ENCODE measurements at regions not wholly inside any gene's neighbourhood (a gene's known extent, or its start where the extent isn't known, plus 50 kb on each side); places are given as distances from the start of the nearest gene placed in this dataset.
"Not testable (repeated sequence)": the region's sequence is repeated elsewhere in the genome, so short reads cannot be mapped to it uniquely, and the experiment has no call there.

- ATAC-seq (no peak), FAIRE-seq (no peak), DNase-seq (ENCODE audit: low read depth, low spot score) (no peak)
- Histone ChIP-seq H4K20me1 (ENCODE audit: control insufficient read depth, insufficient read depth) (no peaks in the 10 kb centered on the region), H3K4me1 (ENCODE audit: control insufficient read depth, insufficient read depth, low read length) (no peaks in the 10 kb centered on the region), H3K4me3 (no peak overlapping the region), H3K9ac (ENCODE audit: control insufficient read depth, insufficient read depth, low read length) (no peak overlapping the region), H3K36me3 (ENCODE audit: control insufficient read depth in 2 of 2, insufficient read depth in 2 of 2, low read length in 1 of 2) (no peaks in the 10 kb centered on the region), H3K27me3 (replicated peaks in 1 of 2; ENCODE audit: control insufficient read depth in 2 of 2, insufficient read depth in 2 of 2, low read length in 1 of 2) (no peaks in the 10 kb centered on the region), H3K4me2 (ENCODE audit: control insufficient read depth, insufficient read depth) (no peak overlapping the region), H3K79me2 (ENCODE audit: control insufficient read depth, insufficient read depth, low read length) (no peaks in the 10 kb centered on the region), H2AFZ (ENCODE audit: control insufficient read depth, low read depth, low read length) (no peak overlapping the region), H3K9me3 (replicated peaks; ENCODE audit: control insufficient read depth, insufficient read depth, low read length) (no peaks in the 10 kb centered on the region; the same call in 2 of the 3 replicates), H3K27ac (ENCODE audit: control insufficient read depth, insufficient read depth) (no peak overlapping the region)
- no TSS peak for BruUV-seq (replicated peaks)
- ChIA-PET SMC1A (ENCODE audit: uncharacterized antibody, unreplicated experiment) (interaction anchor here (0.7 to 1.4 kb wide), 3 partner anchors 10 to 68 kb away, joined by 3 to 4 read pairs (median 4); no protein-coding TSS in a partner anchor), RAD21 (ENCODE audit: unreplicated experiment) (no interaction called here), POLR2A (interaction anchor here (0.5 kb wide), 1 partner anchor 66 kb away, joined by 3 read pairs; no protein-coding TSS in a partner anchor), CTCF (interaction anchor here (0.6 to 1.3 kb wide), 2 partner anchors 60 to 274 kb away, joined by 3 to 4 read pairs; no protein-coding TSS in a partner anchor)
- intact Hi-C loops (cut with micrococcal nuclease; ENCODE audit: unreplicated experiment) (no loop called here), in situ Hi-C loops (cut with MboI) (no loop called here)
- no peak for TF ChIP-seq TAF1 (IDR thresholded peaks at IDR 0.05; ENCODE audit: borderline replicate concordance, low read depth, low read length)
- WGBS (ENCODE audit: insufficient coverage, insufficient replicate concordance, low lambda C conversion rate, missing lambda C conversion rate), result 100% methylated on average over 3 of the region's 3 CpGs
These were observed 78.2 kb upstream of the TET2 start for GRCh38 chr4:105068516-105068915.

- H4K20me1 ChIP-seq (ENCODE audit: control insufficient read depth, insufficient read depth); H3K27me3 ChIP-seq (replicated peaks in 1 of 2; ENCODE audit: control insufficient read depth in 2 of 2, insufficient read depth in 2 of 2, low read length in 1 of 2); ATAC-seq; H3K4me1 ChIP-seq (ENCODE audit: control insufficient read depth, insufficient read depth, low read length); H2AFZ ChIP-seq (ENCODE audit: control insufficient read depth, low read depth, low read length); FAIRE-seq; POLR2A ChIA-PET; H3K36me3 ChIP-seq (ENCODE audit: control insufficient read depth in 2 of 2, insufficient read depth in 2 of 2, low read length in 1 of 2); H3K27ac ChIP-seq (ENCODE audit: control insufficient read depth, insufficient read depth); intact Hi-C loops (cut with micrococcal nuclease; ENCODE audit: unreplicated experiment); RAD21 ChIA-PET (ENCODE audit: unreplicated experiment); CTCF ChIA-PET; H3K9me3 ChIP-seq (replicated peaks; ENCODE audit: control insufficient read depth, insufficient read depth, low read length); DNase-seq (ENCODE audit: low read depth, low spot score); in situ Hi-C loops (cut with MboI); H3K4me3 ChIP-seq; BruUV-seq (replicated peaks); H3K9ac ChIP-seq (ENCODE audit: control insufficient read depth, insufficient read depth, low read length); H3K79me2 ChIP-seq (ENCODE audit: control insufficient read depth, insufficient read depth, low read length); H3K4me2 ChIP-seq (ENCODE audit: control insufficient read depth, insufficient read depth): not testable (repeated sequence)
- SMC1A ChIA-PET (ENCODE audit: uncharacterized antibody, unreplicated experiment), result interaction anchor here (1.1 kb wide), 1 partner anchor 129 kb away, joined by 3 read pairs; no protein-coding TSS in a partner anchor
- WGBS (ENCODE audit: insufficient coverage, insufficient replicate concordance, low lambda C conversion rate, missing lambda C conversion rate), result 97% methylated on average over 2 of the region's 2 CpGs
These were observed 74.6 kb upstream of the TET2 start for GRCh38 chr4:105072095-105072494.

All from GM12878 (cell line).